GM12891 (cell line): ENCODE measurements at regions not wholly inside any gene's neighbourhood (a gene's known extent, or its start where the extent isn't known, plus 50 kb on each side); places are given as distances from the start of the nearest gene placed in this dataset.

ENCODE experiments used
- PAX5 ChIP-seq: IDR thresholded peaks from 2 replicates; pipeline ENCODE4 v1.6.1; 2011; ENCODE audit warnings: low read length, moderate library complexity, mild to moderate bottlenecking; ENCODE audit not compliant: insufficient read depth, severe bottlenecking
- POLR2A ChIP-seq: IDR thresholded peaks from 2 replicates; pipeline ENCODE4 v1.6.1; 2011; ENCODE audit warnings: low read depth, low read length, control low read depth
- POLR2AphosphoS5 ChIP-seq: IDR thresholded peaks from 2 replicates; pipeline ENCODE4 v1.6.1; 2011; ENCODE audit warnings: low read depth, low read length, control low read depth
- POU2F2 ChIP-seq: IDR thresholded peaks from 2 replicates; pipeline ENCODE4 v1.6.1; 2011; ENCODE audit warnings: low read depth, mild to moderate bottlenecking, control low read depth, low read length, moderate library complexity
- SPI1 ChIP-seq: IDR thresholded peaks from 2 replicates; pipeline ENCODE4 v1.6.1; 2011; ENCODE audit warnings: low read depth, low read length, control low read depth
- TAF1 ChIP-seq: IDR thresholded peaks from 2 replicates; pipeline ENCODE4 v1.6.1; 2011; ENCODE audit warnings: low read depth, low read length, control low read depth

DNA sequence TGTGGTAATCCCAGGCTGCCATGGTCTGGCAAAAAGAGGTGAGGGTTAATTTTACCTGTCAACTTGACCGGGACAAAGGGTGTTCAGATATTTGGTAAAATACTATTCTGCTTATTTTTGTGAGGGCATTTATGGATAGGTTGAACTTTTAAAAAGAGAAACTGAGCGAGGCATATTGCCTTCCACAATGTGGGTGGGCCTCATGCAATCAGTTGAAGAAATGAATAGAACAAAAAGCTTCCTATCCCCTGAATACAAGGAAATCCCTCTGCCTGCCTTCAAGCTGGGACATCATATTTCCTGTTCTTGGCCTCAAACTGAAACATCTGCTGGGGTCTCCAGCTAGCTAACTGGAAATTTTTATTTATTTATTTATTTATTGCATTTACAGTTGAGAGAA, 734.7 kb downstream of the IRX1 start:
- TF ChIP-seq POLR2A (no peak), POLR2AphosphoS5 (no peak), TAF1 (no peak), SPI1 (no peak), POU2F2 (no peak), PAX5 (no peak)
